ENCODE measurements at regions not wholly inside any gene's neighbourhood (a gene's known extent, or its start where the extent isn't known, plus 50 kb on each side); places are given as distances from the start of the nearest gene placed in this dataset.

DNA sequence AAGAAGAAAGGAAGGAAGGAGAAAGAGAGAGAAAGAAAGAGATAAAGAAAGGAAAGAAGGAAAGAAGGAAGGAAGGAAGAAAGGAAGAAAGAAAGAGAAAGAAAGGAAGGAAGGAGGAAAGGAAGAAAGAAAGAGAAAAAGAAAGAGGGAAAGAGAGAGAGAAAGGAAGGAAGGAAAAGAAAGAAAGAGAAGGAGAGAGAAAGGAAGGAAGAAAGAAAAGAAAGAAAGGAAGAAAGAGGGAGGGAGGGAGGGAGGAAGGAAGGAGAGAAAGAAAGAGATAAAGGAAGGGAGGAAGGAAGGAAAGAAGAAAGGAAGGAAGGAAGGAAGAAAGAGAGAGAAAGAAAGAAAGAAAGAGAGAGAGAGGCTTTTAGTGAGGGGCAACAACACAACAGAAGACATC, 135.1 kb upstream of the VSTM2B start:
- TF ChIP-seq, protein P1, sequence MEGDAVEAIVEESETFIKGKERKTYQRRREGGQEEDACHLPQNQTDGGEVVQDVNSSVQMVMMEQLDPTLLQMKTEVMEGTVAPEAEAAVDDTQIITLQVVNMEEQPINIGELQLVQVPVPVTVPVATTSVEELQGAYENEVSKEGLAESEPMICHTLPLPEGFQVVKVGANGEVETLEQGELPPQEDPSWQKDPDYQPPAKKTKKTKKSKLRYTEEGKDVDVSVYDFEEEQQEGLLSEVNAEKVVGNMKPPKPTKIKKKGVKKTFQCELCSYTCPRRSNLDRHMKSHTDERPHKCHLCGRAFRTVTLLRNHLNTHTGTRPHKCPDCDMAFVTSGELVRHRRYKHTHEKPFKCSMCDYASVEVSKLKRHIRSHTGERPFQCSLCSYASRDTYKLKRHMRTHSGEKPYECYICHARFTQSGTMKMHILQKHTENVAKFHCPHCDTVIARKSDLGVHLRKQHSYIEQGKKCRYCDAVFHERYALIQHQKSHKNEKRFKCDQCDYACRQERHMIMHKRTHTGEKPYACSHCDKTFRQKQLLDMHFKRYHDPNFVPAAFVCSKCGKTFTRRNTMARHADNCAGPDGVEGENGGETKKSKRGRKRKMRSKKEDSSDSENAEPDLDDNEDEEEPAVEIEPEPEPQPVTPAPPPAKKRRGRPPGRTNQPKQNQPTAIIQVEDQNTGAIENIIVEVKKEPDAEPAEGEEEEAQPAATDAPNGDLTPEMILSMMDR (conservative IDR thresholded peaks at IDR 0.05; ENCODE audit: low read depth), result no peak
- POLR2A ChIA-PET (ENCODE audit: low non-redundant PET), result no interaction called here
- CTCF ChIA-PET, result no interaction called here
- H3K27ac ChIP-seq, result no peak overlapping the region
- DNase-seq (ENCODE audit: low spot score), result no peak

DNA sequence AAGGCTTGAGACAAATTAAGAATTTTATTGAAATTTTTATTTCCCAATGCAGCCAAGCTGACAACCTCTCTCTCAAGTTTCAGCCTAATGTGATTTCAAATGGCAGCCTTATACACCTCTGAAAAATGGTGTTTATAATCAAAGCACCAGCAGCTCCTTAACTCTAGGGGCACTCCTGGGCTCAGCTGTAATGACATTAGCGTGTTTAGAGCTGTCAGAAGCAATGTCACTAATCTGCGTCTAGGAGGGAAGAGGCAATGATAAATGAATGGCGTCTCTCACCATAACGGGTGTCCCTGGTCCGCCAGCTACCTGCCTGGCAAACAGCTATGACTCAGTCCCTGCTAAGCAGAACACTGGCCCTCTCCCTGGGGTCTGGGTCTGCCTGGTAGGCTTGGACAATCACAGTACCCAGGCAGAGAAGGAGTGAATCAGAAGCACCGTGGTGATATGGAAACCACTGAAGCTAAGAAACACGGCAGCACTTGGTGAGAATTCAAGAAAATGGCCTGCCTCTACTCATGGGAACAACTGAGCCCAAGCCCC, 131.8 kb upstream of the VSTM2B start:
- DNase-seq (ENCODE audit: low spot score), result no peak
- POLR2A ChIA-PET (ENCODE audit: low non-redundant PET), result no interaction called here
- TF ChIP-seq, protein P1 (conservative IDR thresholded peaks at IDR 0.05; ENCODE audit: low read depth), result no peak
- H3K27ac ChIP-seq, result no peak overlapping the region
- CTCF ChIA-PET, result interaction anchor here (1.0 kb wide), 1 partner anchor 105 kb away, joined by 3 read pairs; no protein-coding TSS in a partner anchor

DNA sequence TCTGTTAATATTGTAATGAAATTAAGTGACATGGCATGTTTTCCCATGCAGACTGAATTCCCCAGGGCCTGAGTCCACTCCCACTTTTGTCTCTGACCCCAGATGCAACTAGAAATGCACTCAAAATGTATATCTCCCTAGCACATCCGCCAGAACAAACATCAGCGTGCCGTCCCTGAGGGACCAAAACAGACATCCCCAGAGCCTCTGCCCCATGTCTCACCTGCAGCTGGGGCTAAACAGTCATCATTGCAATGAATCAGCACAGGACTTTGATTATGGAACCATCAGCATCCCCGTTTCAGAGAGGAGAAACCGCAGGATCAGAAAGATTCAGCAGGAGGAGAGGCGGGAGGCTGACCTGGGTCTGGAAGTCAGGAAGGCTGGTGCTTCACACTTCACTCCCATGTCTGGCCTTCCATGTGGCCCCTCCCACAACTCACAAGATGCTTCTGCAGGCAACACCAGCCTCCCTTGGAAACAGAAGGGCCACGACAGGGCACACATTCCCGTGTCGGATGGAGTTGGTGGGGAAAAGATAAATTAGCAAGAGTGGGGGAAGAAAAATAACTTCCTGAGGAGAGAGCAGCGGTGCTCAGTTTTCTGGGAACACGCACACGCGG, 130.6 kb upstream of the VSTM2B start:
- no peak overlapping the region for H3K27ac ChIP-seq
- POLR2A ChIA-PET (ENCODE audit: low non-redundant PET), result no interaction called here
- DNase-seq (ENCODE audit: low spot score), result no peak
- TF ChIP-seq, protein P1 (conservative IDR thresholded peaks at IDR 0.05; ENCODE audit: low read depth), result no peak
- CTCF ChIA-PET, result no interaction called here

DNA sequence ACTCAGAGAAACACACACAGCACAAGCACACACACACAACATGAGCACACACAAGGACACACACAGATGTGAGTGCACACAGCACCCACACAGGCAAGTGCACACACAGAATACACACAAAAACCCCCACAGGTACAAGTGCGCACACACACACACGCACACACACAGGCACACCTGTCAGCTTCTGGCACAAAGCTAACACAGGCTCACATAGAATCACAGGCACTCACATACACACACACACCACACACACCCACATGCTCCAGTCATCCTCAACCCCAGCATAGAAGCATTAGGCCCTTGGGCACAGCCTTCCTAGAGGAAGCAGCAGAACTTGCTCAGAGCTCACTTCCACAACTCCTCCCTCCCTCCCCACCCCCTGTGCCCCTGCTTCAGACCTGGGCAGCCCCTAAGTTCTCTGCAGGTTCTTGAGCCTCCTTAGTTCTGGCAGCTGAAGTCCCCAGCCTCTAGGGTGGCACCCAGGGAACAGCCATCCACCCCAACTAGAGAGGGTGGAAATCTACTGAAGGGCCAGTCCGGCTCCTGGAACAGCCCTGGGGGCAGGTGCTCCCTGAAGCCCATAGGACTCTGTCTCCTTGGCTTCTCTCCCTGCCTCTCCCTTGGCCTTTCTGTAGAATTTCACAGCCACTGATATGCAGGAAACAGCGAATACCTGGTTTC, 129.9 kb upstream of the VSTM2B start:
- ChIA-PET CTCF (no interaction called here), POLR2A (ENCODE audit: low non-redundant PET) (no interaction called here)
- TF ChIP-seq, protein P1 (conservative IDR thresholded peaks at IDR 0.05; ENCODE audit: low read depth), result no peak
- no peak for DNase-seq (ENCODE audit: low spot score)
- no peak overlapping the region for H3K27ac ChIP-seq

DNA sequence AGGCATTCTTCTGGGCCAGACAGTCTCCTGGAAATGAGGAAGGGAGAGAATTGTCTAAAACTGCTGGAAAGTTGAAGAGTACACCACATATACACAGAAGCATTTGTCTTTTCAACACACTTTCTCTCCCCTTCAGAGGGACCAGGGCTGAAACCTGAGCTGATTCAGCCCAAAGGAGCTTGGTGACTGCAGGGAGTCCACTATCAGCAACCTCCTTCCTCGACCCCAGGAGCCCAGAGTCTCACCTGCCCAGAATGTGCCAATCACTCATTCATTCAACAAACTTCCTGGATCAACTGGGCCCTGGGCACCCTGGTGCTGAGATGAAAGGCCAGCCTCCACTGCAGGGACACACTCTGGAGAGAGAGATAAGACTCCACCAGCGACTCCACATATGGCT, 128.9 kb upstream of the VSTM2B start:
- TF ChIP-seq, protein P1 (conservative IDR thresholded peaks at IDR 0.05; ENCODE audit: low read depth), result no peak
- ChIA-PET POLR2A (ENCODE audit: low non-redundant PET) (no interaction called here), CTCF (no interaction called here)
- no peak overlapping the region for H3K27ac ChIP-seq
- DNase-seq (ENCODE audit: low spot score), result no peak

DNA sequence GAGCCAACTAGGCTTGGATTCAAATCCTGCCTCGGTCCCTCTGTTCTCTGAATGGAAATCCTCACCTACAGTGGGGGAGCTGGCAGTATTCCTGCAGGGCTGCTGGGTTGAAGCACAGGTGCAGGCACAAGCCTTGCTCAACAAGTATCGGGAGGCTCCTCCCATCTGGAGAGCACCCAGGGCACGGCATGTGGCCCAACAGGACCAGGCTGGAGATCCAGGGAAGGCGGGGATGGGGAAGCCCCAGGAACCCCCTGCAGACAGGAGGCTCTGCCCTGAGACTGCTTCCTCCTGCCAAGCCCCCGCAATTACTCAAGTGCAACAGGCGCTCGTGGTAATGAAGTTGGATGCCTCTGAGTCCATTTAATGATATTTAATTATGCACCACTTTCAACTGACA, 128.0 kb upstream of the VSTM2B start:
- H3K27ac ChIP-seq, result no peak overlapping the region
- TF ChIP-seq, protein P1 (conservative IDR thresholded peaks at IDR 0.05; ENCODE audit: low read depth), result no peak
- POLR2A ChIA-PET (ENCODE audit: low non-redundant PET), result no interaction called here
- no peak for DNase-seq (ENCODE audit: low spot score)
- CTCF ChIA-PET, result no interaction called here
